Dedifferentiated amniotic fluid mesenchymal stem cell (primary cell): ENCODE measurements at regions not wholly inside any gene's neighbourhood (a gene's known extent, or its start where the extent isn't known, plus 50 kb on each side); places are given as distances from the start of the nearest gene placed in this dataset.

Experiments
- DNase-seq: peaks from one replicate; pipeline ENCODE4 v3.0.0-alpha.2; 2016; ENCODE audit errors: extremely low spot score

GRCh38 chr11:134647066-134647743, 235.2 kb upstream of the B3GAT1 start:
- no peak for DNase-seq

GRCh38 chr11:134646561-134646960, 234.5 kb upstream of the B3GAT1 start:
- no peak for DNase-seq

- DNase-seq = no peak
Measured at GRCh38 chr11:134645576-134645975, 233.5 kb upstream of the B3GAT1 start.

GRCh38 chr11:134644476-134645456, 232.7 kb upstream of the B3GAT1 start:
- DNase-seq = no peak

GRCh38 chr11:134643115-134644012, 231.3 kb upstream of the B3GAT1 start:
- DNase-seq = no peak

- no peak for DNase-seq
Measured at GRCh38 chr11:134642206-134642605, 230.2 kb upstream of the B3GAT1 start.

- DNase-seq = no peak
Measured at GRCh38 chr11:134640971-134641968, 229.2 kb upstream of the B3GAT1 start.

- no peak for DNase-seq
Measured at GRCh38 chr11:134640536-134640935, 228.5 kb upstream of the B3GAT1 start.

GRCh38 chr11:134639586-134640330, 227.7 kb upstream of the B3GAT1 start:
- DNase-seq = no peak

GRCh38 chr11:134638796-134639430, 226.9 kb upstream of the B3GAT1 start:
- no peak for DNase-seq

GRCh38 chr11:134637091-134638015, 225.3 kb upstream of the B3GAT1 start:
- no peak for DNase-seq

GRCh38 chr11:134636071-134636470, 224.0 kb upstream of the B3GAT1 start:
- DNase-seq = no peak

- no peak for DNase-seq
Measured at GRCh38 chr11:134634897-134635831, 223.1 kb upstream of the B3GAT1 start.

- DNase-seq = no peak
Measured at GRCh38 chr11:134633276-134633675, 221.2 kb upstream of the B3GAT1 start.

- no peak for DNase-seq
Measured at GRCh38 chr11:134632347-134633119, 220.5 kb upstream of the B3GAT1 start.

- no peak for DNase-seq
Measured at GRCh38 chr11:134630861-134631260, 218.8 kb upstream of the B3GAT1 start.
